CD4-positive, alpha-beta T cell (primary cell): ENCODE measurements at regions not wholly inside any gene's neighbourhood (a gene's known extent, or its start where the extent isn't known, plus 50 kb on each side); places are given as distances from the start of the nearest gene placed in this dataset.

Source experiments
- ATAC-seq: fragments of 200-7000 bp; cut with Tn5 transposase; one replicate; pipeline ENCODE4 v1.10.0; 2022; ENCODE audit warnings: mild to moderate bottlenecking; ENCODE audit not compliant: poor library complexity
- CTCF ChIA-PET: fragments of 350-600 bp; sonication (Branson Sonifier 250); formaldehyde crosslinking; loops from one replicate; lab custom pipeline; 2021; ENCODE audit warnings: antibody characterized with exemption, inconsistent platforms; lab: Charles Lee
- POLR2A ChIA-PET: fragments of 350-600 bp; sonication (Branson Sonifier 250); formaldehyde crosslinking; loops from one replicate; lab custom pipeline; 2021; ENCODE audit warnings: antibody characterized with exemption, inconsistent platforms; lab: Charles Lee
- DNase-seq, 14 experiments: peaks; one replicate each; pipeline ENCODE4 v3.0.0-alpha.2; 2013 to 2020; ENCODE audit warnings: mixed read lengths in 2 of 14
- H3K27ac ChIP-seq, 2 donors: one replicate each; pipeline versions ENCODE4 v1.5.1 to v1.7.0; 2013; ENCODE audit warnings: low read length in 2 of 2, low read depth in 1 of 2, mild to moderate bottlenecking in 1 of 2
- H3K27me3 ChIP-seq, 2 experiments: 1 replicate in 1 of 2; 2 replicates in 1 of 2; pipeline versions ENCODE4 v1.6.1 to v1.7.0; 2013; ENCODE audit warnings: low read length in 2 of 2, control low read depth in 1 of 2, mild to moderate bottlenecking in 1 of 2, moderate library complexity in 1 of 2; ENCODE audit not compliant: insufficient read depth in 2 of 2, control insufficient read depth in 1 of 2
- H3K36me3 ChIP-seq: one replicate; pipeline ENCODE4 v1.6.1; 2013; ENCODE audit warnings: low read length, control low read depth; ENCODE audit not compliant: insufficient read depth
- H3K4me1 ChIP-seq: one replicate; pipeline ENCODE4 v1.6.1; 2013; ENCODE audit warnings: low read length, control low read depth; ENCODE audit not compliant: insufficient read depth
- H3K4me3 ChIP-seq: one replicate; pipeline ENCODE4 v1.5.1; 2013; ENCODE audit warnings: mild to moderate bottlenecking, low read length, moderate library complexity
- H3K9me3 ChIP-seq, 2 experiments: 1 replicate in 1 of 2; 2 replicates in 1 of 2; pipeline versions ENCODE4 v1.6.1 to v1.7.0; 2013; ENCODE audit warnings: low read length in 2 of 2, mild to moderate bottlenecking in 2 of 2, control low read depth in 1 of 2, moderate library complexity in 1 of 2; ENCODE audit not compliant: control insufficient read depth in 1 of 2, insufficient read depth in 1 of 2
- H3K27ac Mint-ChIP-seq: one replicate; pipeline ENCODE4 v1.8.0; 2020; ENCODE audit warnings: mixed read lengths
- H3K27me3 Mint-ChIP-seq: one replicate; pipeline ENCODE4 v1.8.0; 2021; ENCODE audit warnings: mixed read lengths
- H3K36me3 Mint-ChIP-seq: one replicate; pipeline ENCODE4 v1.8.0; 2021; ENCODE audit warnings: low read depth, mixed read lengths
- H3K4me1 Mint-ChIP-seq: one replicate; pipeline ENCODE4 v1.8.0; 2021; ENCODE audit warnings: low read depth, mixed read lengths
- H3K4me3 Mint-ChIP-seq: one replicate; pipeline ENCODE4 v1.8.0; 2020; ENCODE audit warnings: mild to moderate bottlenecking, mixed read lengths
- H3K9me3 Mint-ChIP-seq: one replicate; pipeline ENCODE4 v1.8.0; 2020; ENCODE audit warnings: mixed read lengths
- CTCF ChIP-seq: fragments of 200-600 bp; IDR thresholded peaks from one replicate; pipeline ENCODE4 v1.8.0; 2022; ENCODE audit warnings: antibody characterized with exemption, mild to moderate bottlenecking
- intact Hi-C, 2 experiments: fragments of 100-400 bp; cut with DNase I in 1 of 2; cut with micrococcal nuclease in 1 of 2; formaldehyde crosslinking; loops; one replicate each; pipeline versions ENCODE4 v1.15.1 to v1.9.0; 2023 to 2025; cut with DNase I, micrococcal nuclease

- H3K27ac ChIP-seq = no peak overlapping the region
- CTCF ChIA-PET = no interaction called here
- no peak for TF ChIP-seq CTCF
- DNase-seq (no peak), ATAC-seq (no peak)
- H3K4me3 ChIP-seq = no peak overlapping the region
- H3K4me1 ChIP-seq = no peaks in the 10 kb centered on the region
- H3K36me3 ChIP-seq = no peaks in the 10 kb centered on the region
- H3K9me3 ChIP-seq = no peaks in the 10 kb centered on the region
- H3K4me1 Mint-ChIP-seq = no peaks in the 10 kb centered on the region
- no peak overlapping the region for H3K27ac Mint-ChIP-seq
- H3K9me3 Mint-ChIP-seq = peaks cover 3% of the 10 kb centered on the region
- no peak overlapping the region for H3K4me3 Mint-ChIP-seq
- no peaks in the 10 kb centered on the region for H3K27me3 ChIP-seq
- no peaks in the 10 kb centered on the region for H3K36me3 Mint-ChIP-seq
- POLR2A ChIA-PET = no interaction called here
- no peaks in the 10 kb centered on the region for H3K27me3 Mint-ChIP-seq
- intact Hi-C loops = no loop called here
These were observed 695.0 kb upstream of the GJE1 start for GRCh38 chr6:141437685-141438084.

GRCh38 chr6:141437011-141437410, 695.7 kb upstream of the GJE1 start:
- H3K27me3 Mint-ChIP-seq = no peaks in the 10 kb centered on the region
- no peak for TF ChIP-seq CTCF
- DNase-seq = no peak
- no peaks in the 10 kb centered on the region for H3K27me3 ChIP-seq
- H3K36me3 Mint-ChIP-seq = no peaks in the 10 kb centered on the region
- ATAC-seq = no peak
- H3K9me3 ChIP-seq = no peaks in the 10 kb centered on the region
- H3K4me3 ChIP-seq = no peak overlapping the region
- no peaks in the 10 kb centered on the region for H3K4me1 ChIP-seq
- H3K27ac Mint-ChIP-seq = no peak overlapping the region
- H3K4me1 Mint-ChIP-seq = no peaks in the 10 kb centered on the region
- H3K36me3 ChIP-seq = no peaks in the 10 kb centered on the region
- intact Hi-C loops = no loop called here
- H3K9me3 Mint-ChIP-seq = peaks cover 3% of the 10 kb centered on the region
- no peak overlapping the region for H3K27ac ChIP-seq
- ChIA-PET POLR2A (no interaction called here), CTCF (no interaction called here)
- no peak overlapping the region for H3K4me3 Mint-ChIP-seq

- Histone ChIP-seq H3K27me3 (no peaks in the 10 kb centered on the region), H3K36me3 (no peaks in the 10 kb centered on the region), H3K27ac (no peak overlapping the region), H3K4me3 (no peak overlapping the region), H3K4me1 (no peaks in the 10 kb centered on the region), H3K9me3 (peaks cover 4 to 14% of the 10 kb centered on the region in 2 experiments)
- intact Hi-C loops = no loop called here
- no peak for TF ChIP-seq CTCF
- no peak overlapping the region for H3K27ac Mint-ChIP-seq
- no peak overlapping the region for H3K4me3 Mint-ChIP-seq
- ATAC-seq = no peak
- ChIA-PET CTCF (no interaction called here), POLR2A (no interaction called here)
- peaks cover 9% of the 10 kb centered on the region for H3K9me3 Mint-ChIP-seq
- no peak for DNase-seq
- no peaks in the 10 kb centered on the region for H3K36me3 Mint-ChIP-seq
- no peaks in the 10 kb centered on the region for H3K4me1 Mint-ChIP-seq
- H3K27me3 Mint-ChIP-seq = peaks cover 4% of the 10 kb centered on the region
These were observed 706.2 kb upstream of the GJE1 start for GRCh38 chr6:141426400-141426980.
